Tibial nerve (tissue), 4 donors: ENCODE measurements at regions not wholly inside any gene's neighbourhood (a gene's known extent, or its start where the extent isn't known, plus 50 kb on each side); places are given as distances from the start of the nearest gene placed in this dataset.

Experiments
- DNase-seq, 2 donors: peaks; one replicate each; pipeline ENCODE4 v3.0.0-alpha.2; 2019; ENCODE audit warnings: low spot score in 2 of 2
- H3K27ac ChIP-seq, 4 donors: fragments of 200-600 bp; sonication (generic) in 3 of 4; one replicate each; pipeline ENCODE4 v1.5.1; 2017 to 2019; ENCODE audit warnings: mild to moderate bottlenecking in 1 of 4
- H3K27me3 ChIP-seq, 2 donors: fragments of 200-600 bp; sonication (generic) in 1 of 2; one replicate each; pipeline versions ENCODE4 v1.5.1 to v1.6.0; 2017 to 2019
- H3K36me3 ChIP-seq, 3 donors: fragments of 200-600 bp; sonication (generic); one replicate each; pipeline ENCODE4 v1.5.1; 2018 to 2019
- H3K4me1 ChIP-seq, 4 donors: fragments of 200-600 bp; sonication (generic) in 3 of 4; one replicate each; pipeline ENCODE4 v1.5.1; 2017 to 2019
- H3K4me3 ChIP-seq, 4 donors: fragments of 200-600 bp; sonication (generic) in 3 of 4; one replicate each; pipeline ENCODE4 v1.5.1; 2017 to 2019; ENCODE audit warnings: mild to moderate bottlenecking in 1 of 4, moderate library complexity in 1 of 4
- H3K9me3 ChIP-seq, 4 donors: fragments of 200-600 bp; sonication (generic) in 3 of 4; one replicate each; pipeline ENCODE4 v1.5.1; 2017 to 2019
- EP300 ChIP-seq, 2 donors: sonication (generic); formaldehyde crosslinking; IDR thresholded peaks; one replicate each; pipeline ENCODE4 v1.6.1; 2017; ENCODE audit warnings: antibody characterized with exemption in 2 of 2, mild to moderate bottlenecking in 1 of 2
- POLR2A ChIP-seq, 2 donors: fragments of 450-650 bp; IDR thresholded peaks; one replicate each; pipeline ENCODE4 v1.6.1; 2017; ENCODE audit warnings: antibody characterized with exemption in 2 of 2, mild to moderate bottlenecking in 2 of 2, moderate library complexity in 2 of 2
- WGBS, 2 donors: methylation state at CpG; one replicate each; pipeline ENCODE4 v1.1.5; 2018; 5-methylcytosine and 5-hydroxymethylcytosine counted together
- TF ChIP-seq, protein P1 (sequence below), 5 experiments: fragments of 200-600 bp in 3 of 5; fragments of 450-650 bp in 2 of 5; sonication (generic) in 3 of 5; IDR thresholded peaks; one replicate each; pipeline ENCODE4 v1.5.1; 2016 to 2019; ENCODE audit warnings: antibody characterized with exemption in 5 of 5, mild to moderate bottlenecking in 3 of 5, moderate library complexity in 2 of 5

DNA sequence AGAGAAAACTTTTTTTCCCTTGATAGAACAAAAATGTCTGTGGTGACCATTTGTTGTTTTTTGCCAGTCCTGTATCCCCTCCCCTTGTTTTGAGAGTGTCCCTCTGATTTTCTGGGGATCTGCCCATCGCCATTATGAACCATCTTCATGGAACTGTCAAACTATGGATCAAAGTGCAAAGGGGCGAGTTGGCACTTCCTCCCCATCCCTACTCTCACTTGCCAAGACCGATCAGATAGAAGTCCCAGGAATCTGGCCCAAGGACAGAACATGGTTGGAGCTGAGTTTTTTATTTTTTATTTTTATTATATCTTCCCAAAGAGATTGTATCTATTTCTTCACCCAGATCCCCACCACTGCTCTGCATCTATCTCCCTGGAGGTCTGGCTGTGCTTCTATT lies 221.4 kb downstream of the IKZF2 start:
- no peak for DNase-seq
- no peak overlapping the region for H3K27ac ChIP-seq
- H3K9me3 ChIP-seq, result peaks cover 0 to under 1% (median 0%) of the 10 kb centered on the region in 4 donors
- no peaks in the 10 kb centered on the region for H3K27me3 ChIP-seq
- no peak overlapping the region for H3K4me3 ChIP-seq
- WGBS, 2 donors, result 89 to 92% methylated on average over 3 of the region's 3 CpGs
- peaks cover 0 to 16% (median 5%) of the 10 kb centered on the region in 4 donors for H3K4me1 ChIP-seq
- H3K36me3 ChIP-seq, result no peaks in the 10 kb centered on the region
- no peak for TF ChIP-seq POLR2A (IDR thresholded peaks at IDR 0.05)
- TF ChIP-seq EP300 (IDR thresholded peaks at IDR 0.05), result no peak
- TF ChIP-seq, protein P1, sequence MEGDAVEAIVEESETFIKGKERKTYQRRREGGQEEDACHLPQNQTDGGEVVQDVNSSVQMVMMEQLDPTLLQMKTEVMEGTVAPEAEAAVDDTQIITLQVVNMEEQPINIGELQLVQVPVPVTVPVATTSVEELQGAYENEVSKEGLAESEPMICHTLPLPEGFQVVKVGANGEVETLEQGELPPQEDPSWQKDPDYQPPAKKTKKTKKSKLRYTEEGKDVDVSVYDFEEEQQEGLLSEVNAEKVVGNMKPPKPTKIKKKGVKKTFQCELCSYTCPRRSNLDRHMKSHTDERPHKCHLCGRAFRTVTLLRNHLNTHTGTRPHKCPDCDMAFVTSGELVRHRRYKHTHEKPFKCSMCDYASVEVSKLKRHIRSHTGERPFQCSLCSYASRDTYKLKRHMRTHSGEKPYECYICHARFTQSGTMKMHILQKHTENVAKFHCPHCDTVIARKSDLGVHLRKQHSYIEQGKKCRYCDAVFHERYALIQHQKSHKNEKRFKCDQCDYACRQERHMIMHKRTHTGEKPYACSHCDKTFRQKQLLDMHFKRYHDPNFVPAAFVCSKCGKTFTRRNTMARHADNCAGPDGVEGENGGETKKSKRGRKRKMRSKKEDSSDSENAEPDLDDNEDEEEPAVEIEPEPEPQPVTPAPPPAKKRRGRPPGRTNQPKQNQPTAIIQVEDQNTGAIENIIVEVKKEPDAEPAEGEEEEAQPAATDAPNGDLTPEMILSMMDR (IDR thresholded peaks at IDR 0.05), result no peak

DNA sequence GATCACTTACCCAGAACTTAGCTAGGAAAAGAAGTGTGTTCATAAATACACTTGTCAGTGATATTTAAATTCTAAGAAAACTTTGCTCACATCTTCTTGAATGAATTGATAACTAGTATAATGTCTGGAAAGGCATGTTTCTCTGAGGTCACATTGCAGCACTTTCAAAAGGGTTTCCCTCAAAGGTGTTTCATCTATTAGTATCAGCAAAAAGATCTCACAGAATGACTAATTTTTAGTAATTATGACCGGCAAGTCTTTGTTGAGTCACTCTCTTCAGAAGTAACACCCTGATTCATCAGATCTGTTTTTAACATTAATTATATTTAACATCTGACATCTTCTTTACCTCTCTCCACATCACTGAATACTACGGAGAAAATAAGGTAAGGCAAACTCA lies 222.3 kb downstream of the IKZF2 start:
- 82 to 83% methylated on average over 2 of the region's 2 CpGs for WGBS, 2 donors
- H3K27ac ChIP-seq, result no peak overlapping the region
- no peaks in the 10 kb centered on the region for H3K36me3 ChIP-seq
- TF ChIP-seq, protein P1 (IDR thresholded peaks at IDR 0.05), result no peak
- TF ChIP-seq EP300 (IDR thresholded peaks at IDR 0.05), result no peak
- no peak for TF ChIP-seq POLR2A (IDR thresholded peaks at IDR 0.05)
- no peak overlapping the region for H3K4me3 ChIP-seq
- no peaks in the 10 kb centered on the region for H3K27me3 ChIP-seq
- H3K9me3 ChIP-seq, result peaks cover 0 to 4% (median 0%) of the 10 kb centered on the region in 4 donors
- no peak for DNase-seq
- peaks cover 0 to 16% (median 5%) of the 10 kb centered on the region in 4 donors for H3K4me1 ChIP-seq

DNA sequence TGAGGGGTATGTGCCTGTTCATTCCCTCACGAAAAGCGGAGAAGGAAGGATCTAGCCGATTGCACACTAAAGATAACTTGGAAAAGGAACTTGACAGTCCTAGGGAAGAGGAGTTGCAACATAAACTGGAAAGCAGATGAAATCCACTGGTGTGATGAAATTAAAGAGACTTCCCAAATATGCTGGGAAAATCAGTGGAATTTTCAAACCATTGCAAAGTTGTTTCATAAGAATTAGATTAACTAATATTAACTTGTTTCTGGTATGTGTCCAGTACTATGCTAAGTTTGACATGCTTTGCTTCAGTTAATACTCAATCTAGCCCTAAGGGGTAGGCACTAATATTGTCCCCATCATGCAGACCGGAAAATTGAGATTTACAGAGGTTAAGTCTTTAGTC lies 222.7 kb downstream of the IKZF2 start:
- no peak overlapping the region for H3K4me3 ChIP-seq
- no peak for DNase-seq
- H3K36me3 ChIP-seq, result no peaks in the 10 kb centered on the region
- H3K4me1 ChIP-seq, result peaks cover 0 to 16% (median 5%) of the 10 kb centered on the region in 4 donors
- TF ChIP-seq EP300 (IDR thresholded peaks at IDR 0.05), result peak in 1 of 2 donors; percentile 59
- TF ChIP-seq, protein P1 (IDR thresholded peaks at IDR 0.05), result no peak
- peak overlapping the region in 1 of 4 donors; percentile 51 for H3K27ac ChIP-seq
- H3K27me3 ChIP-seq, result no peaks in the 10 kb centered on the region
- 81 to 90% methylated on average over 4 of the region's 4 CpGs for WGBS, 2 donors
- peaks cover 0 to 4% (median 0%) of the 10 kb centered on the region in 4 donors for H3K9me3 ChIP-seq

DNA sequence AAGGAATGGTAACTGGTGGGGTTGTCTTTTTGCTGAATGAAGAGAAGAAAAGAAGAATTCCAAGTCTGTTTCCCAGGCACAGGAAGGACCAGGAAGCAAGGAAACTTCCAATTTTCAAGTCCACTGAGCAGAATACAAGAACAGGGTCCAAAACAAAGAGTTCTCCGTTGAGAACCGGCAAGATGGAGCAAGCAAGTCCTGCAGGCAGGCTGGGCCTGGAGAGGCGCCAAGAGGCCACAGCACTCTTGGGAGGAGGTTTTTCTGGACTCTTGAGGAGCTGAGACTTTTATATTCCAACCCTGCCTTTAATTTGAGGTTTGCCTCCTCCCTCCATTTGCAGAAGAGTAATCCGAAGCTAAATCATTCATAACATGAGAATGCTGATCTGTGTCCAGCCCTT lies 224.5 kb downstream of the IKZF2 start:
- H3K27me3 ChIP-seq, result no peaks in the 10 kb centered on the region
- H3K4me1 ChIP-seq, result peaks cover 0 to 16% (median 5%) of the 10 kb centered on the region in 4 donors
- no peak overlapping the region for H3K4me3 ChIP-seq
- TF ChIP-seq, protein P1 (IDR thresholded peaks at IDR 0.05), result no peak
- TF ChIP-seq POLR2A (IDR thresholded peaks at IDR 0.05) (no peak), EP300 (IDR thresholded peaks at IDR 0.05) (no peak)
- WGBS, 2 donors, result 34 to 41% methylated on average over 4 of the region's 4 CpGs
- peak; percentile 12 to 23 for DNase-seq
- peaks cover 0 to 4% (median 0%) of the 10 kb centered on the region in 4 donors for H3K9me3 ChIP-seq
- H3K36me3 ChIP-seq, result no peaks in the 10 kb centered on the region
- peak overlapping the region in 2 of 4 donors; percentile 20 to 21 for H3K27ac ChIP-seq

DNA sequence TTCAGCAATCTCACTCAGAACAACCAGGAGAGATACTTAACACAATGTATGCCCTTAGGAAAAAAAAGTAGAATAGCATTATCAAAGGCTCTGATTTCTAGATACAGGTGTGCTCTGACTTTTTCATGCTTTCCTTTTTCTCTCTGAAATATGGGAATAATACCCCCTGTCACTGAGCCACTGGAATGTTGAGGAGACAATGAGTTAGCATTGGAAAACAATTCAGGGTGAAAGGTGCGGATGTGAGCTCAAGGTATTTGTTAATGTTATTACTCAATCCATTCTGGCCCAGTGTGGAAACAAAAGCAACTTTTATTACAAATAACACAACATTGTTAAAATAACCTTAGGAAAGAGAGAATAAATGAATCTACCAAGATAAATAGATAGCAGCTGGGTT lies 228.0 kb downstream of the IKZF2 start:
- H3K4me3 ChIP-seq, result no peak overlapping the region
- no peaks in the 10 kb centered on the region for H3K36me3 ChIP-seq
- WGBS, 2 donors, result 85 to 87% methylated on average over 1 of the region's 1 CpG
- no peak overlapping the region for H3K27ac ChIP-seq
- TF ChIP-seq POLR2A (IDR thresholded peaks at IDR 0.05) (no peak), EP300 (IDR thresholded peaks at IDR 0.05) (no peak)
- TF ChIP-seq, protein P1 (IDR thresholded peaks at IDR 0.05), result no peak
- H3K4me1 ChIP-seq, result peaks cover 0 to 14% (median 5%) of the 10 kb centered on the region in 4 donors
- H3K9me3 ChIP-seq, result peaks cover 0 to 4% (median 0%) of the 10 kb centered on the region in 4 donors
- no peak for DNase-seq
- H3K27me3 ChIP-seq, result no peaks in the 10 kb centered on the region
